MCF 10A (cell line): ENCODE measurements at regions not wholly inside any gene's neighbourhood (a gene's known extent, or its start where the extent isn't known, plus 50 kb on each side); places are given as distances from the start of the nearest gene placed in this dataset.

Experiments
- BruUV-seq: library from RNA; stranded (reverse); fragments of 400-500 nt; replicated peaks from 2 replicates; lab custom pipeline; 2021; lab: Mats Ljungman, UMichigan
- CTCF ChIA-PET: fragments of 300-600 bp; sonication (Branson Sonifier 250); formaldehyde crosslinking; extraction: SDS; loops from one replicate; lab custom pipeline; 2021; ENCODE audit warnings: antibody characterized with exemption, inconsistent platforms; lab: Yijun Ruan, JAX
- POLR2A ChIA-PET: fragments of 300-600, 350-650 bp; sonication (Branson Sonifier 250); formaldehyde crosslinking; extraction: SDS; loops from one replicate; lab custom pipeline; 2020; ENCODE audit warnings: antibody characterized with exemption, inconsistent platforms; lab: Yijun Ruan, JAX
- DNase-seq: peaks from one replicate; pipeline ENCODE4 v3.0.0-alpha.2; 2018; ENCODE audit not compliant: unreplicated experiment
- H3K27ac Mint-ChIP-seq: one replicate; pipeline ENCODE4 v1.8.0; 2022; ENCODE audit warnings: mild to moderate bottlenecking, low read depth, mixed read lengths; ENCODE audit not compliant: unreplicated experiment
- H3K27me3 Mint-ChIP-seq: one replicate; pipeline ENCODE4 v1.8.0; 2022; ENCODE audit warnings: mixed read lengths; ENCODE audit not compliant: insufficient read depth, unreplicated experiment
- H3K36me3 Mint-ChIP-seq: one replicate; pipeline ENCODE4 v1.8.0; 2022; ENCODE audit warnings: mild to moderate bottlenecking, moderate library complexity, mixed read lengths; ENCODE audit not compliant: insufficient read depth, unreplicated experiment
- H3K4me1 Mint-ChIP-seq: one replicate; pipeline ENCODE4 v1.8.0; 2022; ENCODE audit warnings: mixed read lengths; ENCODE audit not compliant: insufficient read depth, unreplicated experiment
- H3K4me3 Mint-ChIP-seq: one replicate; pipeline ENCODE4 v1.8.0; 2022; ENCODE audit warnings: mild to moderate bottlenecking, moderate library complexity, mixed read lengths; ENCODE audit not compliant: unreplicated experiment
- H3K9me3 Mint-ChIP-seq: one replicate; pipeline ENCODE4 v1.8.0; 2022; ENCODE audit warnings: mixed read lengths; ENCODE audit not compliant: unreplicated experiment
- CTCF ChIP-seq: fragments of 200-600 bp; IDR thresholded peaks from one replicate; pipeline ENCODE4 v1.8.0; 2022; ENCODE audit warnings: antibody characterized with exemption, mild to moderate bottlenecking; ENCODE audit not compliant: unreplicated experiment
- intact Hi-C: fragments of 100-400 bp; cut with micrococcal nuclease; formaldehyde crosslinking; loops from 2 replicates; pipeline ENCODE4 v1.14.1; 2022

GRCh38 chr5:68377733-68378132 lies 162.2 kb downstream of the PIK3R1 start:
- H3K4me3 Mint-ChIP-seq = no peak overlapping the region
- ChIA-PET CTCF (interaction anchor here (0.7 kb wide), 1 partner anchor 731 kb away, joined by 3 read pairs; no protein-coding TSS in a partner anchor), POLR2A (interaction anchor here (0.6 to 1.5 kb wide), 3 partner anchors 10 to 57 kb away, joined by 3 to 5 read pairs (median 3); no protein-coding TSS in a partner anchor)
- peaks cover 6% of the 10 kb centered on the region for H3K36me3 Mint-ChIP-seq
- H3K4me1 Mint-ChIP-seq = peaks cover 26% of the 10 kb centered on the region
- no peak for TF ChIP-seq CTCF
- intact Hi-C loops = no loop called here
- no peaks in the 10 kb centered on the region for H3K27me3 Mint-ChIP-seq
- no peak overlapping the region for H3K27ac Mint-ChIP-seq
- no peaks in the 10 kb centered on the region for H3K9me3 Mint-ChIP-seq
- no TSS peak for BruUV-seq
- DNase-seq = no peak

- no peak for DNase-seq
- no peak for TF ChIP-seq CTCF
- Mint-ChIP-seq H3K9me3 (no peaks in the 10 kb centered on the region), H3K4me1 (peaks cover 26% of the 10 kb centered on the region), H3K4me3 (no peak overlapping the region), H3K27ac (no peak overlapping the region), H3K27me3 (no peaks in the 10 kb centered on the region), H3K36me3 (peaks cover 2% of the 10 kb centered on the region)
- no TSS peak for BruUV-seq
- POLR2A ChIA-PET = interaction anchor here (0.6 to 1.5 kb wide), 4 partner anchors 10 to 527 kb away, joined by 3 read pairs; no protein-coding TSS in a partner anchor
- intact Hi-C loops = no loop called here
- CTCF ChIA-PET = interaction anchor here (0.6 kb wide), 1 partner anchor 60 kb away, joined by 3 read pairs; no protein-coding TSS in a partner anchor
These were observed 162.8 kb downstream of the PIK3R1 start for GRCh38 chr5:68378204-68378820.

GRCh38 chr5:68379275-68380036 lies 163.9 kb downstream of the PIK3R1 start:
- POLR2A ChIA-PET = interaction anchor here (0.6 to 0.9 kb wide), 2 partner anchors 53 to 526 kb away, joined by 3 read pairs; no protein-coding TSS in a partner anchor
- Mint-ChIP-seq H3K27me3 (no peaks in the 10 kb centered on the region), H3K36me3 (no peaks in the 10 kb centered on the region), H3K4me3 (no peak overlapping the region), H3K27ac (no peak overlapping the region), H3K9me3 (no peaks in the 10 kb centered on the region), H3K4me1 (peaks cover 31% of the 10 kb centered on the region)
- no peak for TF ChIP-seq CTCF
- intact Hi-C loops = no loop called here
- DNase-seq = no peak
- BruUV-seq = no TSS peak
- CTCF ChIA-PET = no interaction called here

- H3K4me3 Mint-ChIP-seq = no peak overlapping the region
- H3K27ac Mint-ChIP-seq = no peak overlapping the region
- ChIA-PET CTCF (no interaction called here), POLR2A (no interaction called here)
- H3K36me3 Mint-ChIP-seq = no peaks in the 10 kb centered on the region
- BruUV-seq = no TSS peak
- intact Hi-C loops = no loop called here
- H3K9me3 Mint-ChIP-seq = no peaks in the 10 kb centered on the region
- no peak for TF ChIP-seq CTCF
- H3K4me1 Mint-ChIP-seq = peaks cover 25% of the 10 kb centered on the region
- no peaks in the 10 kb centered on the region for H3K27me3 Mint-ChIP-seq
- DNase-seq = no peak
These were observed 164.5 kb downstream of the PIK3R1 start for GRCh38 chr5:68380078-68380477.
